BLaER1 treated with 17β-estradiol and CSF1 and Interleukin-3, amounts not matched to agents 10 nM and 100 nM (cell line): ENCODE measurements at regions not wholly inside any gene's neighbourhood (a gene's known extent, or its start where the extent isn't known, plus 50 kb on each side); places are given as distances from the start of the nearest gene placed in this dataset.

Experiments
- H3K27ac ChIP-seq, 11 experiments: shearing (Covaris generic); formaldehyde crosslinking; 2 replicates each; pipeline ENCODE4 v1.8.1; 2022
- H3K27me3 ChIP-seq, 11 experiments: shearing (Covaris generic); formaldehyde crosslinking; 2 replicates each; pipeline ENCODE4 v1.8.1; 2022
- H3K36me3 ChIP-seq, 11 experiments: shearing (Covaris generic); formaldehyde crosslinking; 2 replicates each; pipeline ENCODE4 v1.8.1; 2022
- H3K4me1 ChIP-seq, 10 experiments: shearing (Covaris generic); formaldehyde crosslinking; 2 replicates each; pipeline ENCODE4 v1.8.1; 2022
- H3K4me2 ChIP-seq, 11 experiments: shearing (Covaris generic); formaldehyde crosslinking; 2 replicates each; pipeline ENCODE4 v1.8.1; 2022
- H3K4me3 ChIP-seq, 10 experiments: shearing (Covaris generic); formaldehyde crosslinking; 2 replicates each; pipeline ENCODE4 v1.8.1; 2022
- H3K9ac ChIP-seq, 11 experiments: shearing (Covaris generic); formaldehyde crosslinking; 2 replicates each; pipeline ENCODE4 v1.8.1; 2022
- H3K9me3 ChIP-seq, 11 experiments: shearing (Covaris generic); formaldehyde crosslinking; replicated peaks in 1 of 11; 2 replicates each; pipeline ENCODE4 v1.8.1; 2022
- H4K20me1 ChIP-seq, 11 experiments: shearing (Covaris generic); formaldehyde crosslinking; 2 replicates each; pipeline ENCODE4 v1.8.1; 2022
- Cebpa-rat ChIP-seq, 11 experiments: shearing (Covaris generic); IDR thresholded peaks; 2 replicates each; pipeline ENCODE4 v1.8.1; 2022

DNA sequence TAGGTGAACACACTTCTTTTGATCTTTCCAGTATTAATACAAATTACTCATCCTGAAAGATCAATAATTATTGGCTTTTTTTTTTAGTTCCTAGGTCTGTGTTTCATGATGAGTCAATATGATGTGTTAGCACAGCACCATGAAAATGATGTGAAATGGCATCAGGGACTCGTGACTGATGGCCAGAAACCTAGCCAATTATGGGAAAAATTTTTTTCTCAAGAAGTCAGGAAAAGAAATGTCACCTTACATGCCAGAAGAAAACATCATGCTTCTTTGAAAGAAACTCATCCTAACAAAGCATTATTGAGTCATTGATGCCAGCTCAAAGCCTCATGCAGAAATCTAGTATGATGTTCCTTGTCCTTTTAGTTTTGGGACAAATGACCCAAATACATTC, 468.3 kb upstream of the CBLB start:
- Histone ChIP-seq H3K4me1 (peaks cover 0 to 12% (median 0%) of the 10 kb centered on the region in 10 experiments; a peak in 4 of 20 replicates), H4K20me1 (no peaks in the 10 kb centered on the region), H3K4me3 (no peak overlapping the region), H3K27me3 (no peaks in the 10 kb centered on the region), H3K9me3 (no peaks in the 10 kb centered on the region), H3K4me2 (no peak overlapping the region), H3K9ac (no peak overlapping the region), H3K36me3 (no peaks in the 10 kb centered on the region), H3K27ac (no peak overlapping the region)
- no peak for TF ChIP-seq Cebpa-rat (IDR thresholded peaks at IDR 0.05)

- Histone ChIP-seq H3K9me3 (no peaks in the 10 kb centered on the region), H3K4me2 (no peak overlapping the region), H3K27me3 (no peaks in the 10 kb centered on the region), H4K20me1 (no peaks in the 10 kb centered on the region), H3K4me3 (no peak overlapping the region), H3K4me1 (peaks cover 0 to 12% (median 0%) of the 10 kb centered on the region in 10 experiments; a peak in 4 of 20 replicates), H3K36me3 (no peaks in the 10 kb centered on the region), H3K27ac (no peak overlapping the region), H3K9ac (no peak overlapping the region)
- no peak for TF ChIP-seq Cebpa-rat (IDR thresholded peaks at IDR 0.05)
Measured at GRCh38 chr3:106338582-106339214, 469.9 kb upstream of the CBLB start.

DNA sequence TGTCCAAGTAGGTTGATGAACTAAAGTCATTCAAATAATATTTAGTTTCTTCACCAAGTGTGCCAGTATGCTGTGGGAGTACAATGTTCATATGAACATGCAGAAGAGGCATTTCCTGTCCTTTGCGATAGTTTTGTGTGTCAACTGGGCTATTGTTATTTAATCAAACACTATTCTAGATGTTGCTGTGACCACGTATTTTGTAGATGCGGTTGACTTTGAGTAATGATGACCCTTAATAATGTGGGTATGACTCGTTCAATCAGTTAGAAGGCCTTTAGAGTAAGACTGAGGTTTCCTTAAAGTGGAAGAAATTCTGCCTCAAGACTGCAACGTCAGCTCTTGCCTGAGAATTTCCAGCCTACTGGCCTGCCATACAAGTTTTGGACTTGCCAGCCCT, 470.7 kb upstream of the CBLB start:
- H3K27ac ChIP-seq: no peak overlapping the region
- H3K9me3 ChIP-seq: no peaks in the 10 kb centered on the region
- no peak overlapping the region for H3K4me2 ChIP-seq
- no peak overlapping the region for H3K4me3 ChIP-seq
- no peaks in the 10 kb centered on the region for H3K27me3 ChIP-seq
- H3K9ac ChIP-seq: no peak overlapping the region
- no peaks in the 10 kb centered on the region for H4K20me1 ChIP-seq
- no peak for TF ChIP-seq Cebpa-rat (IDR thresholded peaks at IDR 0.05)
- peaks cover 0 to 5% (median 0%) of the 10 kb centered on the region in 10 experiments; a peak in 4 of 20 replicates for H3K4me1 ChIP-seq
- H3K36me3 ChIP-seq: no peaks in the 10 kb centered on the region

- H4K20me1 ChIP-seq: no peaks in the 10 kb centered on the region
- H3K4me2 ChIP-seq: no peak overlapping the region
- H3K9ac ChIP-seq: no peak overlapping the region
- no peak for TF ChIP-seq Cebpa-rat (IDR thresholded peaks at IDR 0.05)
- no peaks in the 10 kb centered on the region for H3K4me1 ChIP-seq
- no peak overlapping the region for H3K27ac ChIP-seq
- H3K9me3 ChIP-seq: no peaks in the 10 kb centered on the region
- no peak overlapping the region for H3K4me3 ChIP-seq
- H3K36me3 ChIP-seq: no peaks in the 10 kb centered on the region
- no peaks in the 10 kb centered on the region for H3K27me3 ChIP-seq
Measured at GRCh38 chr3:106341087-106341486, 472.3 kb upstream of the CBLB start.

DNA sequence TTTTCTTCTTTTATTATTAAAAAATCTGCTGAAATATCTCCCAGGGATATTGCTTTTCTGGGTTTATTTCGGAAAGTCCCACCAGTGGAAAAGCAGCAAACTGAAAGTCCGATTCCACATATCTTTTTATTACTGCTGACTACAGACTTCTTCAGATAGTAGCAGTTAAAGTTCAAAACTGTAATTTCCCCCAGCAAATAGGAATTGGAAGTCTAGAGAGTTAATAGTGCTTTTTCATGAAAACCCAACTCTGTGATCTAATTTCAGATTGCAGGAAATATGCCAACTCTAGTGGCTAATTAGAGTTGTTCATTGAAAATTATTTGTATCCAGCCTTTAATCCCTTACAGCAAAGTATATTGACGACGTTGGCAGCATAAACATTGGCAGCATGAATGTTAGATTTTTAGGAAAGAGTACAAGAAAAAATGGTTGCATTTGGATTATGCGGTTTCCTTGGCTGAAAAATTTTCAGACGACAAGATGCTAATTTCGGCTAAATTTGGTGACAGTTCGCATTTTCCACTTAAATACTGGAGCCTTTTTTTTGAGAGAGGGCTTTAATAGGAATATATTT, 472.9 kb upstream of the CBLB start:
- Histone ChIP-seq H3K4me1 (no peaks in the 10 kb centered on the region), H3K9ac (no peak overlapping the region), H3K4me3 (no peak overlapping the region), H3K27me3 (no peaks in the 10 kb centered on the region), H3K36me3 (no peaks in the 10 kb centered on the region), H4K20me1 (no peaks in the 10 kb centered on the region), H3K27ac (no peak overlapping the region), H3K4me2 (no peak overlapping the region), H3K9me3 (no peaks in the 10 kb centered on the region)
- no peak for TF ChIP-seq Cebpa-rat (IDR thresholded peaks at IDR 0.05)

GRCh38 chr3:106342386-106342785, 473.6 kb upstream of the CBLB start:
- Histone ChIP-seq H3K4me3 (no peak overlapping the region), H4K20me1 (no peaks in the 10 kb centered on the region), H3K4me1 (no peaks in the 10 kb centered on the region), H3K36me3 (no peaks in the 10 kb centered on the region), H3K9me3 (no peaks in the 10 kb centered on the region), H3K27ac (no peak overlapping the region), H3K4me2 (no peak overlapping the region), H3K9ac (no peak overlapping the region), H3K27me3 (no peaks in the 10 kb centered on the region)
- TF ChIP-seq Cebpa-rat (IDR thresholded peaks at IDR 0.05): no peak

DNA sequence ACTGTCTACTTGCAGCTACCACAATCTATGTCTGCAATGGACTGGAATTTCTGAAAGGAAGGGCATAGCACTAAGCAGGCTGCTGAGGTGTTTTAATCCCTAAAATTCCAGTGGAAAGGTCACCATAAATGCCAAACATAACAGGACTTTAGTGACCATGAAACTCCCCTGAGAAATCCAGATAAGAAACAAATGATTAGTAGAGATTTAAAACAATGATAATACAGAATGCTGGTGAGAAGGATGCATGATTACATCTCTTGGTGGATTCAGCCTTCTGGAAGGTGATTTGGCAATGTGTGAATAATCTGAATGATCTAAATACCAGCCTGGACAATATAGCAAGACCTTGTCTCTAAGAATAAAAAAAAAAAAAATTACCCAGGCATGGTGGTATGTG, 475.0 kb upstream of the CBLB start:
- H3K4me2 ChIP-seq: no peak overlapping the region
- no peaks in the 10 kb centered on the region for H3K36me3 ChIP-seq
- H3K27me3 ChIP-seq: no peaks in the 10 kb centered on the region
- TF ChIP-seq Cebpa-rat (IDR thresholded peaks at IDR 0.05): no peak
- H3K27ac ChIP-seq: no peak overlapping the region
- no peak overlapping the region for H3K4me3 ChIP-seq
- H3K4me1 ChIP-seq: no peaks in the 10 kb centered on the region
- H3K9me3 ChIP-seq: no peaks in the 10 kb centered on the region
- H4K20me1 ChIP-seq: no peaks in the 10 kb centered on the region
- no peak overlapping the region for H3K9ac ChIP-seq

DNA sequence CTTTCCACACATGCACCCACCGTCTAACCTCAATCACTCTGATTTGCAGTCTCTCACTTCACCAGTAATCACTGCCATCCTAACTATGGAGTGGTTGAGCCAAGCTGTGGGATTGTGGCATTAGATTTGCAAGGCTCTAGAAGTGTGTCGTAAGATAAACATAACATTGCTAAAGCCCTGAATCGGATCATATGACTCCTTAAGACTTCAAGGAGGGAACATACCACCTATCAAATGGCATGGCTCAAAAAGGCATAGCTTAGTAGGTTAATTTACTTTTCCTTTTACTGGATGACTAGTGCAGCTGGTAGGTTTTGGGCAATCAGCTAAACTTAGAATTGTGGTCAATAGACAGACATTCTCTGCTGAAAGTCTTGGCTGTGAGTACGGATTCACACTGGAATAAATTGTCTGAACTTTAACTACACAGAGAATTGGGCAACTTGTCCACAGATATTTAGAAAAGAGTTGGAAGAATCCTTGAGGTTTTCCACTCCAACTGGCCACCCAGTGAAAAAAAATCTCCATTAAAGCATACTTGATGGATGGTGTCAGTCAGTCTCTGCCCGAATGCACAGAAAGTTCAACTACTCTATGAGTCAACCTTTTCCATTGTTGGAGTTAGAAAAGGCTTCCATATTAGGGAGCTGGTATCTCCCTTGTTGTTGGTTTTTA, 476.7 kb upstream of the CBLB start:
- no peaks in the 10 kb centered on the region for H3K9me3 ChIP-seq
- H3K9ac ChIP-seq: no peak overlapping the region
- no peaks in the 10 kb centered on the region for H3K4me1 ChIP-seq
- H3K36me3 ChIP-seq: no peaks in the 10 kb centered on the region
- TF ChIP-seq Cebpa-rat (IDR thresholded peaks at IDR 0.05): no peak
- H4K20me1 ChIP-seq: no peaks in the 10 kb centered on the region
- no peaks in the 10 kb centered on the region for H3K27me3 ChIP-seq
- H3K4me2 ChIP-seq: no peak overlapping the region
- H3K4me3 ChIP-seq: no peak overlapping the region
- no peak overlapping the region for H3K27ac ChIP-seq

DNA sequence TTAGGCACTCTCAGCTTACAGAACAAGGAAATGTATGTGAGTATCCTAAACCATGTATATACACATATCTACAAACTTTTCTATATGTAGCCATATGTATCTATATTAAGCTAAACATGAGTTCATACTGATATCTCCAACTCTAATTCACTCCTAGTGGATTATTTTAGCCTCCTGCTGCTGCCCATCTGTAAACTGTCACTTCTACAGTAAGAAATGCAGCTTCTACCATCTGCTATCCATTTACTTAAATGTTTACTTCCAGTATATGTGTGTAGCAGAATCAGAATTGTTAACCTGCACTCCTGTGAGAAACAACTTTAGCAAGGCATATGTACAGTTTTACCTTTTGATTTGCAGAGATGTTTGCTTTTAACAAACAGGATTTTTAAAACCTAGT, 478.5 kb upstream of the CBLB start:
- no peak overlapping the region for H3K4me2 ChIP-seq
- H3K9me3 ChIP-seq: peaks cover 0 to 5% (median 0%) of the 10 kb centered on the region in 11 experiments; a peak in 2 of 22 replicates
- no peaks in the 10 kb centered on the region for H4K20me1 ChIP-seq
- no peaks in the 10 kb centered on the region for H3K36me3 ChIP-seq
- H3K4me3 ChIP-seq: no peak overlapping the region
- H3K27me3 ChIP-seq: no peaks in the 10 kb centered on the region
- TF ChIP-seq Cebpa-rat (IDR thresholded peaks at IDR 0.05): no peak
- no peak overlapping the region for H3K9ac ChIP-seq
- no peak overlapping the region for H3K27ac ChIP-seq
- no peaks in the 10 kb centered on the region for H3K4me1 ChIP-seq
